Caco-2 (cell line): ENCODE measurements at regions not wholly inside any gene's neighbourhood (a gene's known extent, or its start where the extent isn't known, plus 50 kb on each side); places are given as distances from the start of the nearest gene placed in this dataset.
A peak's percentile ranks its signal among the peaks of the same experiment; 100 is the strongest.
"Not testable (repeated sequence)": the region's sequence is repeated elsewhere in the genome, so short reads cannot be mapped to it uniquely, and the experiment has no call there.

ENCODE experiments used
- BruUV-seq: library from RNA; stranded (reverse); fragments of 400-500 nt; replicated peaks from 2 replicates; lab custom pipeline; 2021; lab: Mats Ljungman, UMichigan
- CTCF ChIA-PET: fragments of 300-600 bp; sonication (Branson Sonifier 250); formaldehyde crosslinking; loops from one replicate; lab custom pipeline; 2022; ENCODE audit warnings: antibody characterized with exemption; lab: Charles Lee
- POLR2A ChIA-PET: fragments of 300-600 bp; sonication (Branson Sonifier 250); formaldehyde crosslinking; loops from one replicate; lab custom pipeline; 2022; ENCODE audit warnings: antibody characterized with exemption; lab: Charles Lee
- DNase-seq, 2 experiments: peaks; one replicate each; pipeline versions ENCODE4 v3.0.0 to v3.0.0-alpha.2; 2020 to 2022
- H3K27me3 ChIP-seq: replicated peaks from 2 replicates; pipeline ENCODE4 v1.6.0; 2011; ENCODE audit warnings: low read length; ENCODE audit not compliant: control insufficient read depth, insufficient read depth
- H3K36me3 ChIP-seq: 2 replicates; pipeline ENCODE4 v1.5.1; 2011; ENCODE audit warnings: low read length; ENCODE audit not compliant: control insufficient read depth, insufficient read depth
- H3K4me1 ChIP-seq: fragments of 250-450 bp; sonication (Bioruptor Pico); 2 replicates; pipeline ENCODE4 v1.5.1; 2020; ENCODE audit warnings: mild to moderate bottlenecking
- H3K4me3 ChIP-seq: 2 replicates; pipeline ENCODE4 v1.5.1; 2011; ENCODE audit warnings: low read depth, mild to moderate bottlenecking, control low read depth, low read length
- H3K9me3 ChIP-seq: fragments of 250-450 bp; sonication (Bioruptor Pico); 2 replicates; pipeline ENCODE4 v1.5.1; 2020; ENCODE audit warnings: mild to moderate bottlenecking, moderate library complexity
- H3K27ac Mint-ChIP-seq: one replicate; pipeline ENCODE4 v1.8.0; 2022; ENCODE audit warnings: mixed read lengths; ENCODE audit not compliant: unreplicated experiment
- H3K27me3 Mint-ChIP-seq: one replicate; pipeline ENCODE4 v1.8.0; 2022; ENCODE audit warnings: mixed read lengths; ENCODE audit not compliant: insufficient read depth, unreplicated experiment
- H3K36me3 Mint-ChIP-seq: one replicate; pipeline ENCODE4 v1.8.0; 2022; ENCODE audit warnings: mild to moderate bottlenecking, mixed read lengths; ENCODE audit not compliant: insufficient read depth, unreplicated experiment
- H3K4me1 Mint-ChIP-seq: one replicate; pipeline ENCODE4 v1.8.0; 2022; ENCODE audit warnings: low read depth, mixed read lengths; ENCODE audit not compliant: unreplicated experiment
- H3K4me3 Mint-ChIP-seq: one replicate; pipeline ENCODE4 v1.8.0; 2022; ENCODE audit warnings: mild to moderate bottlenecking, moderate library complexity, mixed read lengths; ENCODE audit not compliant: unreplicated experiment
- H3K9me3 Mint-ChIP-seq: one replicate; pipeline ENCODE4 v1.8.0; 2022; ENCODE audit warnings: mixed read lengths; ENCODE audit not compliant: unreplicated experiment
- intact Hi-C: fragments of 100-400 bp; cut with micrococcal nuclease; formaldehyde crosslinking; loops from one replicate; pipeline ENCODE4 v1.10.0; 2022; ENCODE audit not compliant: unreplicated experiment
- TF ChIP-seq, protein P1 (sequence below), 2 experiments: fragments of 200-600 bp in 1 of 2; IDR thresholded peaks; 1 replicate in 1 of 2; 2 replicates in 1 of 2; pipeline versions ENCODE4 v1.5.1 to v1.8.0; 2011 to 2022; ENCODE audit warnings: antibody characterized with exemption in 1 of 2, control low read depth in 1 of 2, inconsistent platforms in 1 of 2, low read depth in 1 of 2, low read length in 1 of 2, mild to moderate bottlenecking in 1 of 2, moderate library complexity in 1 of 2; ENCODE audit not compliant: insufficient read depth in 1 of 2, severe bottlenecking in 1 of 2, unreplicated experiment in 1 of 2

- no peak for DNase-seq
- no TSS peak for BruUV-seq
- TF ChIP-seq, protein P1, sequence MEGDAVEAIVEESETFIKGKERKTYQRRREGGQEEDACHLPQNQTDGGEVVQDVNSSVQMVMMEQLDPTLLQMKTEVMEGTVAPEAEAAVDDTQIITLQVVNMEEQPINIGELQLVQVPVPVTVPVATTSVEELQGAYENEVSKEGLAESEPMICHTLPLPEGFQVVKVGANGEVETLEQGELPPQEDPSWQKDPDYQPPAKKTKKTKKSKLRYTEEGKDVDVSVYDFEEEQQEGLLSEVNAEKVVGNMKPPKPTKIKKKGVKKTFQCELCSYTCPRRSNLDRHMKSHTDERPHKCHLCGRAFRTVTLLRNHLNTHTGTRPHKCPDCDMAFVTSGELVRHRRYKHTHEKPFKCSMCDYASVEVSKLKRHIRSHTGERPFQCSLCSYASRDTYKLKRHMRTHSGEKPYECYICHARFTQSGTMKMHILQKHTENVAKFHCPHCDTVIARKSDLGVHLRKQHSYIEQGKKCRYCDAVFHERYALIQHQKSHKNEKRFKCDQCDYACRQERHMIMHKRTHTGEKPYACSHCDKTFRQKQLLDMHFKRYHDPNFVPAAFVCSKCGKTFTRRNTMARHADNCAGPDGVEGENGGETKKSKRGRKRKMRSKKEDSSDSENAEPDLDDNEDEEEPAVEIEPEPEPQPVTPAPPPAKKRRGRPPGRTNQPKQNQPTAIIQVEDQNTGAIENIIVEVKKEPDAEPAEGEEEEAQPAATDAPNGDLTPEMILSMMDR (IDR thresholded peaks at IDR 0.05; ENCODE audit: insufficient read depth in 1 of 2, low read depth in 1 of 2, low read length in 1 of 2, severe bottlenecking in 1 of 2, unreplicated experiment in 1 of 2): no peak
- H3K36me3 Mint-ChIP-seq: no peaks in the 10 kb centered on the region
- intact Hi-C loops: no loop called here
- H3K27me3 Mint-ChIP-seq: no peaks in the 10 kb centered on the region
- H3K27me3 ChIP-seq: no peaks in the 10 kb centered on the region
- H3K9me3 ChIP-seq: no peaks in the 10 kb centered on the region
- H3K36me3 ChIP-seq: no peaks in the 10 kb centered on the region
- POLR2A ChIA-PET: no interaction called here
- peaks cover 62% of the 10 kb centered on the region for H3K9me3 Mint-ChIP-seq
- peaks cover 20% of the 10 kb centered on the region for H3K4me1 ChIP-seq
- no peak overlapping the region for H3K4me3 Mint-ChIP-seq
- CTCF ChIA-PET: no interaction called here
- no peak overlapping the region for H3K4me3 ChIP-seq
- no peak overlapping the region for H3K27ac Mint-ChIP-seq
- peaks cover 17% of the 10 kb centered on the region for H3K4me1 Mint-ChIP-seq
Measured at GRCh38 chr7:112692333-112692732, 97.9 kb downstream of the TMEM168 start.

- peaks cover 53% of the 10 kb centered on the region for H3K9me3 Mint-ChIP-seq
- DNase-seq, H3K27me3 ChIP-seq, H3K36me3 Mint-ChIP-seq, H3K4me3 Mint-ChIP-seq, POLR2A ChIA-PET, H3K36me3 ChIP-seq, CTCF ChIA-PET, H3K27ac Mint-ChIP-seq, BruUV-seq, H3K4me3 ChIP-seq, H3K27me3 Mint-ChIP-seq, intact Hi-C loops: not testable (repeated sequence)
- H3K4me1 Mint-ChIP-seq: peaks cover 26% of the 10 kb centered on the region
- Histone ChIP-seq H3K9me3 (peaks cover 11% of the 10 kb centered on the region; the same call in 1 of the 2 replicates), H3K4me1 (peaks cover 35% of the 10 kb centered on the region)
Measured at GRCh38 chr7:112697211-112697610, 93.0 kb downstream of the TMEM168 start.

DNA sequence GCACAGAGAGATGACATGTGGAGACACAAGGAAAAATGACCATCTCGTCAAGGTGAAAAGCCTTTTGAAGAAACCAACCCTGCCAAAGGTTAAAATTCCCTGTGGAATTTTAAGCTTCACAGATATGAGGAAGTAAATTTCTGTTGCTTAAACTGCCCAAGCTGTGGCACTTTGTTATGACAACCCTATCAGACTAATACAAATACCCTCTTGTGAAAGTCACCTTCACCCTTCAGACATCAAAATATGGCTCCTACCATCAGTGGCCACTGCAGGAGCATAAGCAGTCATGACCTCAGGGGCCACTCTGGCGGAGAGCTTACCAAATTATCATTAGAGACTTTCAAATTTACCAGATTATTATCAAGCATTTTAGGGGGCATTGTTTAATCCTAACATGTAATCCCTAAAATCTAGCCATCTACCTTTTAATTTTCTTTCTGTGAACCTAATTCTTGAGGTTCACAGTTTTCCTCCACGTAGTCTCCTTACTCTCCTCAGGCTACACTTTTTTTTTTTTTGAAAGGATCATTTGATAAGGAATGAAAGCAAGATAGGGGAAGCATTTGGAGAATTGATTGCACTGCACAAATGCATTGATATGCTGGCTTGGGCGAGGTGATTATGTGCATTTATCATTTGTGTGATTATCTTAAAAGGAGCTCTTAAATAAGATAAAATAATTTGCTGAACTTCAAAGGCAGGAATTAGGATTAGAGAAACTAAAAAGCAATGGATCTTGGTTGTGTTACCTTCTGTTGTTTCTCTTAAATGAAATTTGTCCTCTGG lies 90.3 kb downstream of the TMEM168 start:
- peaks cover 46% of the 10 kb centered on the region for H3K9me3 Mint-ChIP-seq
- H3K36me3 ChIP-seq: no peaks in the 10 kb centered on the region
- H3K9me3 ChIP-seq: peaks cover 16% of the 10 kb centered on the region
- TF ChIP-seq, protein P1 (IDR thresholded peaks at IDR 0.05; ENCODE audit: insufficient read depth in 1 of 2, low read depth in 1 of 2, low read length in 1 of 2, severe bottlenecking in 1 of 2, unreplicated experiment in 1 of 2): no peak
- H3K4me3 ChIP-seq: no peak overlapping the region
- no peaks in the 10 kb centered on the region for H3K36me3 Mint-ChIP-seq
- no TSS peak for BruUV-seq
- peak; percentile 62 to 65 for DNase-seq
- peaks cover 26% of the 10 kb centered on the region for H3K4me1 Mint-ChIP-seq
- intact Hi-C loops: loop anchor here (1.0 to 2.0 kb wide), 3 partner anchors 8 to 35 kb away; no protein-coding TSS in a partner anchor
- H3K4me3 Mint-ChIP-seq: peak overlapping the region; percentile 48
- peak overlapping the region; percentile 82 for H3K27ac Mint-ChIP-seq
- CTCF ChIA-PET: no interaction called here
- POLR2A ChIA-PET: no interaction called here
- H3K27me3 Mint-ChIP-seq: no peaks in the 10 kb centered on the region
- peaks cover 32% of the 10 kb centered on the region for H3K4me1 ChIP-seq
- no peaks in the 10 kb centered on the region for H3K27me3 ChIP-seq
